A673 (cell line): ENCODE measurements at regions not wholly inside any gene's neighbourhood (a gene's known extent, or its start where the extent isn't known, plus 50 kb on each side); places are given as distances from the start of the nearest gene placed in this dataset.

Experiments
- EZH2 ChIP-seq: fragments of 200-600 bp; sonication (generic); IDR thresholded peaks from 2 replicates; pipeline ENCODE4 v1.6.1; 2017; ENCODE audit warnings: borderline replicate concordance, low read depth, mild to moderate bottlenecking, mixed read lengths, antibody characterized with exemption, low read length; ENCODE audit not compliant: poor library complexity, severe bottlenecking
- TF ChIP-seq, protein P1 (sequence below): fragments of 300-800, 200-600 bp; sonication (generic); conservative IDR thresholded peaks from 2 replicates; pipeline ENCODE4 v1.5.1; 2017; ENCODE audit warnings: low read depth, mild to moderate bottlenecking, antibody characterized with exemption, low read length, moderate library complexity, mixed read lengths

DNA sequence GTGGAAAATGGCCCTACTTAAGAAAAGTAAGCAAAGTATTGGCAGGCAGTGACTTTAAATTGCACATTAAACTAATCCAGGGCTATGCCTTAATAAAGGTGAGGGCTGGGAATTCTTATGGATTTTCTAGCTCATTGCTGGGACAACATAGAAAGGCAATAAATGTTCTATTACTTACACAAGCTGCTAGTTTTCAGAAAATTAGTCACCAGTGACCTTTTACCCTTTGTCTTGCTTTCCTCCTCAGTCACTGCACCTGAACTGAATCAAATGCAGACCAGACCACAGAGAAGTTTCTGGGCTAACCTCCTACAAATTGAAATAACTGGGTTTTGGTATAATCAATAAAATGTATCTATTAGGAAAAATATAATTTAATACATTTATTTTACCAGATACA is 694.4 kb upstream of the FAM241A start:
- TF ChIP-seq EZH2 = no peak
- TF ChIP-seq, protein P1, sequence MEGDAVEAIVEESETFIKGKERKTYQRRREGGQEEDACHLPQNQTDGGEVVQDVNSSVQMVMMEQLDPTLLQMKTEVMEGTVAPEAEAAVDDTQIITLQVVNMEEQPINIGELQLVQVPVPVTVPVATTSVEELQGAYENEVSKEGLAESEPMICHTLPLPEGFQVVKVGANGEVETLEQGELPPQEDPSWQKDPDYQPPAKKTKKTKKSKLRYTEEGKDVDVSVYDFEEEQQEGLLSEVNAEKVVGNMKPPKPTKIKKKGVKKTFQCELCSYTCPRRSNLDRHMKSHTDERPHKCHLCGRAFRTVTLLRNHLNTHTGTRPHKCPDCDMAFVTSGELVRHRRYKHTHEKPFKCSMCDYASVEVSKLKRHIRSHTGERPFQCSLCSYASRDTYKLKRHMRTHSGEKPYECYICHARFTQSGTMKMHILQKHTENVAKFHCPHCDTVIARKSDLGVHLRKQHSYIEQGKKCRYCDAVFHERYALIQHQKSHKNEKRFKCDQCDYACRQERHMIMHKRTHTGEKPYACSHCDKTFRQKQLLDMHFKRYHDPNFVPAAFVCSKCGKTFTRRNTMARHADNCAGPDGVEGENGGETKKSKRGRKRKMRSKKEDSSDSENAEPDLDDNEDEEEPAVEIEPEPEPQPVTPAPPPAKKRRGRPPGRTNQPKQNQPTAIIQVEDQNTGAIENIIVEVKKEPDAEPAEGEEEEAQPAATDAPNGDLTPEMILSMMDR = no peak
